NCI-H526 treated with DMSO at 0.1 percent for 48 hours (cell line): ENCODE measurements at regions not wholly inside any gene's neighbourhood (a gene's known extent, or its start where the extent isn't known, plus 50 kb on each side); places are given as distances from the start of the nearest gene placed in this dataset.

Source experiments
- DNase-seq: peaks from one replicate; lab custom pipeline; 2025; lab: John Stamatoyannopoulos, UW

DNA sequence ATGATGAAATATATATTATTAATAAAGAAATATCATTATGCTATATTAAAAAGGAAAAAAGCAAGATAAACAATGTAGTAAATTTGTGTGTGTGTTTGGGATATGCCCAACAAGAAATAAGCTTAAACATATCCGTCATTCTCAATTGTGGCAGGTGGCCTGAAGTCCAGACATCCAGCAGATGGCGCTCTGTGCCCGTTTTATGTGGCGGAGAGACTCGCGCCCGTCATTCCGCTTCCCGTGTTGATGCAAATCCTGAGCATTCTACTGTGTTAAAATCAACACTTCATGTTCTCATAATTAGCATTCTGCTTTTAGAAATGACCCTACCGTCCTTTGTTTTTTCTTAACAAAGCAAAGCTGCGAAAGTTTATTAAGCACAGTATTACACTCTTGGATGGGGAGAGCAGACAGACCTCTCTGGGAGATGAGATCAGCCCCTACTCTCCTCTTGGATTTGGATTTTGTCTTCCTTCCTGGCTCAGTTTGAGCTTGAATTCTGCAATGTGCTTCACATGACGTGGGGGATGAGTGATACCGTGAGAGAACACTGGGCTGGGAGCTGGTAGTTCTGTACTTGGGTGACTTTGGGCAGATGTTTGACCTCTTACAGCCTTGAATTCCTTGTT, 125.8 kb downstream of the MCHR2 start:
- peak; percentile 77 for DNase-seq
